H1 (cell line): ENCODE measurements at regions not wholly inside any gene's neighbourhood (a gene's known extent, or its start where the extent isn't known, plus 50 kb on each side); places are given as distances from the start of the nearest gene placed in this dataset.

Experiments used
- CTCF ChIA-PET: fragments of 300-600 bp; sonication (Branson Sonifier 250); formaldehyde crosslinking; loops from one replicate; lab custom pipeline; 2021; ENCODE audit not compliant: partially characterized antibody; lab: Charles Lee
- POLR2A ChIA-PET: fragments of 300-600 bp; sonication (Branson Sonifier 250); formaldehyde crosslinking; loops from one replicate; lab custom pipeline; 2021; ENCODE audit warnings: inconsistent platforms; ENCODE audit not compliant: partially characterized antibody; lab: Charles Lee
- DNase-seq, 2 experiments: peaks; one replicate each; pipeline versions ENCODE4 v3.0.0 to v3.0.0-alpha.2; 2010 to 2022; ENCODE audit warnings: low spot score in 2 of 2, low read depth in 1 of 2, mixed read lengths in 1 of 2
- FAIRE-seq: peaks from 2 replicates; lab custom pipeline; 2011; peaks lifted over from hg19 to GRCh38; lab: Jason Lieb, UNC
- H2AFZ ChIP-seq: 2 replicates; pipeline ENCODE4 v1.8.1; 2012; ENCODE audit warnings: low read length, inconsistent platforms
- H2AK5ac ChIP-seq: 2 replicates; pipeline ENCODE4 v1.6.1; 2013; ENCODE audit warnings: low read depth, low read length
- H2BK120ac ChIP-seq: replicated peaks from 2 replicates; pipeline ENCODE3; 2013; ENCODE audit warnings: low read depth, low read length, inconsistent platforms
- H2BK12ac ChIP-seq: 2 replicates; pipeline ENCODE4 v1.6.1; 2013; ENCODE audit warnings: low read depth, low read length
- H2BK15ac ChIP-seq: 2 replicates; pipeline ENCODE4 v1.6.1; 2013; ENCODE audit warnings: low read length
- H2BK20ac ChIP-seq: 2 replicates; pipeline ENCODE4 v1.6.1; 2013; ENCODE audit warnings: low read length
- H2BK5ac ChIP-seq: 2 replicates; pipeline ENCODE4 v1.6.1; 2013; ENCODE audit warnings: low read depth, low read length
- H3K14ac ChIP-seq: 2 replicates; pipeline ENCODE4 v1.6.1; 2013; ENCODE audit warnings: inconsistent platforms; ENCODE audit not compliant: insufficient read length
- H3K18ac ChIP-seq: 2 replicates; pipeline ENCODE4 v1.6.1; 2013; ENCODE audit warnings: low read length; ENCODE audit errors: extremely low read depth
- H3K23ac ChIP-seq: 2 replicates; pipeline ENCODE4 v1.6.1; 2013; ENCODE audit warnings: inconsistent platforms; ENCODE audit not compliant: insufficient read length
- H3K23me2 ChIP-seq: 2 replicates; pipeline ENCODE4 v1.6.1; 2013; ENCODE audit warnings: low read depth, low read length
- H3K27ac ChIP-seq: 2 replicates; pipeline ENCODE4 v1.6.1; 2011; ENCODE audit warnings: low read depth, low read length, inconsistent platforms
- H3K27me3 ChIP-seq, 4 experiments: replicated peaks in 1 of 4; 1 replicate in 1 of 4; 2 replicates in 3 of 4; pipeline versions ENCODE4 v1.6.1 to v1.8.1; 2011 to 2013; ENCODE audit warnings: low read length in 3 of 4, mild to moderate bottlenecking in 3 of 4, inconsistent platforms in 2 of 4, mixed read lengths in 2 of 4, moderate library complexity in 1 of 4; ENCODE audit not compliant: control insufficient read depth in 3 of 4, insufficient read depth in 3 of 4; ENCODE audit errors: extremely low read depth in 1 of 4
- H3K36me3 ChIP-seq, 4 experiments: 2 replicates each; pipeline versions ENCODE4 v1.6.1 to v1.8.1; 2011 to 2013; ENCODE audit warnings: mild to moderate bottlenecking in 4 of 4, low read length in 3 of 4, moderate library complexity in 2 of 4, control low read depth in 1 of 4, inconsistent platforms in 1 of 4; ENCODE audit not compliant: insufficient read depth in 4 of 4, control insufficient read depth in 2 of 4
- H3K4ac ChIP-seq: replicated peaks from 2 replicates; pipeline ENCODE3; 2013; ENCODE audit warnings: low read length, low read depth, mixed read lengths, inconsistent platforms; ENCODE audit not compliant: insufficient read length
- H3K4me1 ChIP-seq, 4 experiments: replicated peaks in 1 of 4; 1 replicate in 1 of 4; 2 replicates in 3 of 4; pipeline versions ENCODE4 v1.6.1 to v1.8.1; 2011 to 2013; ENCODE audit warnings: low read length in 3 of 4, inconsistent platforms in 2 of 4, mixed read lengths in 1 of 4; ENCODE audit not compliant: insufficient read depth in 4 of 4, control insufficient read depth in 3 of 4
- H3K4me2 ChIP-seq, 2 experiments: 2 replicates each; pipeline versions ENCODE4 v1.6.1 to v1.8.1; 2011 to 2013; ENCODE audit warnings: low read depth in 2 of 2, low read length in 2 of 2, control low read depth in 1 of 2, inconsistent platforms in 1 of 2, mild to moderate bottlenecking in 1 of 2; ENCODE audit not compliant: insufficient read depth in 1 of 2
- H3K4me3 ChIP-seq, 4 experiments: fragments of 200-600, 300-600 bp in 1 of 4; sonication (generic), shearing (Covaris generic), sonication (Bioruptor Twin) in 1 of 4; 2 replicates each; pipeline versions ENCODE4 v1.5.1 to v1.8.1; 2011 to 2016; ENCODE audit warnings: low read length in 4 of 4, low read depth in 3 of 4, control low read depth in 2 of 4, inconsistent platforms in 2 of 4, mild to moderate bottlenecking in 2 of 4, mixed read lengths in 1 of 4, moderate library complexity in 1 of 4; ENCODE audit not compliant: insufficient read depth in 2 of 4; ENCODE audit errors: extremely low read depth in 1 of 4
- H3K56ac ChIP-seq: replicated peaks from 2 replicates; pipeline ENCODE3; 2013; ENCODE audit warnings: low read depth, mild to moderate bottlenecking, mixed read lengths, low read length, inconsistent platforms; ENCODE audit not compliant: insufficient read length
- H3K79me1 ChIP-seq: 2 replicates; pipeline ENCODE4 v1.6.1; 2013; ENCODE audit warnings: low read depth, low read length, control low read depth
- H3K79me2 ChIP-seq, 2 experiments: 2 replicates each; pipeline versions ENCODE4 v1.6.1 to v1.8.1; 2012 to 2013; ENCODE audit warnings: low read length in 2 of 2, mild to moderate bottlenecking in 2 of 2, inconsistent platforms in 1 of 2; ENCODE audit not compliant: insufficient read depth in 2 of 2, control insufficient read depth in 1 of 2
- H3K9ac ChIP-seq, 4 experiments: replicated peaks in 1 of 4; 1 replicate in 1 of 4; 2 replicates in 3 of 4; pipeline versions ENCODE4 v1.6.1 to v1.8.1; 2011 to 2013; ENCODE audit warnings: low read depth in 3 of 4, low read length in 3 of 4, control low read depth in 2 of 4, mild to moderate bottlenecking in 2 of 4, moderate library complexity in 2 of 4, inconsistent platforms in 1 of 4; ENCODE audit errors: extremely low read depth in 1 of 4
- H3K9me3 ChIP-seq, 2 experiments: 2 replicates each; pipeline versions ENCODE4 v1.6.1 to v1.8.1; 2012 to 2013; ENCODE audit warnings: mild to moderate bottlenecking in 2 of 2, moderate library complexity in 2 of 2, control low read depth in 1 of 2, inconsistent platforms in 1 of 2, low read depth in 1 of 2, low read length in 1 of 2, mixed read lengths in 1 of 2; ENCODE audit not compliant: insufficient read depth in 2 of 2
- H4K20me1 ChIP-seq, 2 experiments: replicated peaks in 1 of 2; 2 replicates each; pipeline versions ENCODE3 to v1.8.1; 2011 to 2013; ENCODE audit warnings: inconsistent platforms in 2 of 2, low read length in 2 of 2, mild to moderate bottlenecking in 1 of 2; ENCODE audit not compliant: insufficient read depth in 2 of 2, control insufficient read depth in 1 of 2
- H4K5ac ChIP-seq: 2 replicates; pipeline ENCODE4 v1.6.1; 2013; ENCODE audit warnings: low read length, low read depth, mixed read lengths, inconsistent platforms; ENCODE audit not compliant: insufficient read length
- H4K8ac ChIP-seq: 2 replicates; pipeline ENCODE4 v1.8.0; 2013; ENCODE audit warnings: mild to moderate bottlenecking, moderate library complexity, low read length, inconsistent platforms; ENCODE audit not compliant: insufficient read depth; ENCODE audit errors: extremely low read depth
- H4K91ac ChIP-seq: replicated peaks from 2 replicates; pipeline ENCODE3; 2013; ENCODE audit warnings: low read length, mixed read lengths, inconsistent platforms; ENCODE audit not compliant: insufficient read length
- CHD1 ChIP-seq: IDR thresholded peaks from 2 replicates; pipeline ENCODE4 v1.6.1; 2012; ENCODE audit warnings: low read depth, low read length, improper control_type of control experiment
- CHD2 ChIP-seq: IDR thresholded peaks from 2 replicates; pipeline ENCODE4 v1.6.1; 2012; ENCODE audit warnings: low read length, improper control_type of control experiment
- CTBP2 ChIP-seq: IDR thresholded peaks from 2 replicates; pipeline ENCODE4 v1.7.0; 2011; ENCODE audit warnings: borderline replicate concordance, mild to moderate bottlenecking, moderate library complexity, mixed read lengths, low read length; ENCODE audit not compliant: insufficient read depth, insufficient read length
- FOSL1 ChIP-seq: IDR thresholded peaks from 2 replicates; pipeline ENCODE4 v1.6.1; 2011; ENCODE audit warnings: mild to moderate bottlenecking, low read depth, low read length, moderate library complexity; ENCODE audit not compliant: insufficient read depth
- PHF8 ChIP-seq: fragments of 200-600 bp; sonication (generic); conservative IDR thresholded peaks from 2 replicates; pipeline ENCODE4 v1.7.1; 2012; ENCODE audit warnings: low read depth, mild to moderate bottlenecking, inconsistent platforms, low read length, moderate library complexity
- RAD21 ChIP-seq, 2 experiments: IDR thresholded peaks in 1 of 2; conservative IDR thresholded peaks in 1 of 2; 2 replicates each; pipeline ENCODE4 v1.6.1; 2011; ENCODE audit warnings: low read depth in 2 of 2, low read length in 2 of 2, improper control_type of control experiment in 1 of 2, inconsistent platforms in 1 of 2, mild to moderate bottlenecking in 1 of 2, moderate library complexity in 1 of 2
- SP4 ChIP-seq: IDR thresholded peaks from 2 replicates; pipeline ENCODE4 v1.6.1; 2012; ENCODE audit warnings: low read length, inconsistent platforms
- TEAD4 ChIP-seq: IDR thresholded peaks from 2 replicates; pipeline ENCODE4 v1.6.1; 2012; ENCODE audit warnings: low read depth, low read length, inconsistent platforms, mixed read lengths
- WGBS, 2 experiments: shearing (Covaris generic) in 1 of 2; methylation state at CpG; one replicate each; pipeline versions ENCODE4 v1.1.6 to v1.1.7; 2013 to 2015; ENCODE audit warnings: low lambda C conversion rate in 2 of 2, mixed read lengths in 2 of 2, inconsistent platforms in 1 of 2, low coverage in 1 of 2, missing lambda C conversion rate in 1 of 2; ENCODE audit not compliant: insufficient replicate concordance in 2 of 2, insufficient coverage in 1 of 2, insufficient read length in 1 of 2; ENCODE audit errors: extremely low coverage in 1 of 2, missing lambda C conversion rate in 1 of 2; 5-methylcytosine and 5-hydroxymethylcytosine counted together

DNA sequence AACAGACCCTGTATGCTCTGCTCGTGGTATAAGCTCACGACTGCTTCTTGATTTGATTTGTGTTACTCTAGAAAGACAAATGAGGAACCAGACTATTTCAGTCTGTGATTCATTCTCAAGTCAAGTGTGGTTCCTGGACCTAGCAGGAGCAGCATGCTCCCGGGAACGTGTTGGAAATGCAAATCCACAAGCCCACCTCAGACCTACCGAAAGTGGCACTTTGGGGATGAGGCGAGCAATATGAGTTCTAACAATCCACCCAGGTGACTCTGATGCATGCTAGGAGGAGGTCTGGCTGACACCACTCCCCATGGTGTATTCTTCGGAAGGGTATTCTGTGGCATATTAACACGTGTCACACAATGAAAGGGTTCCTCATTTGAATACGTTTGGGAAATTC lies 59.5 kb upstream of the TMX1 start:
- Histone ChIP-seq H2BK12ac (no peak overlapping the region), H2BK20ac (no peak overlapping the region), H4K8ac (no peak overlapping the region), H2AK5ac (no peak overlapping the region), H3K4me2 (no peak overlapping the region), H2AFZ (no peak overlapping the region), H2BK15ac (no peak overlapping the region), H4K20me1 (no peaks in the 10 kb centered on the region), H3K79me2 (no peaks in the 10 kb centered on the region), H3K23ac (no peak overlapping the region), H3K9ac (no peak overlapping the region), H3K4ac (no peak overlapping the region), H3K56ac (no peak overlapping the region), H4K91ac (no peak overlapping the region), H3K23me2 (no peaks in the 10 kb centered on the region), H3K36me3 (no peaks in the 10 kb centered on the region), H4K5ac (no peak overlapping the region), H3K4me1 (peaks cover 0 to 3% (median 0%) of the 10 kb centered on the region in 4 experiments; a peak in 1 of 7 replicates), H3K27ac (no peak overlapping the region), H2BK120ac (no peak overlapping the region), H3K27me3 (no peaks in the 10 kb centered on the region), H3K79me1 (no peaks in the 10 kb centered on the region), H3K18ac (no peak overlapping the region), H3K14ac (no peak overlapping the region), H3K9me3 (no peaks in the 10 kb centered on the region), H2BK5ac (no peak overlapping the region), H3K4me3 (no peak overlapping the region)
- 83% methylated on average over 9 of the region's 9 CpGs; no CpG with 5 or more reads in 1 of the 2 experiments for WGBS, 2 experiments
- no peak for FAIRE-seq
- ChIA-PET CTCF (interaction anchor here (1.4 kb wide), 1 partner anchor 103 kb away, joined by 3 read pairs; no protein-coding TSS in a partner anchor), POLR2A (no interaction called here)
- TF ChIP-seq FOSL1 (no peak), SP4 (no peak), CHD2 (no peak), RAD21 (IDR thresholded peaks at IDR 0.05 in 1 of 2, conservative IDR thresholded peaks at IDR 0.05 in 1 of 2; ENCODE audit: low read depth in 2 of 2, low read length in 2 of 2) (no peak), CHD1 (no peak), TEAD4 (no peak), CTBP2 (no peak), PHF8 (no peak)
- no peak for DNase-seq
